GM12878 (cell line): ENCODE measurements at regions not wholly inside any gene's neighbourhood (a gene's known extent, or its start where the extent isn't known, plus 50 kb on each side); places are given as distances from the start of the nearest gene placed in this dataset.

Source experiments
- CTCF ChIP-seq, 3 experiments: IDR thresholded peaks in 2 of 3; conservative IDR thresholded peaks in 1 of 3; 2 replicates each; pipeline ENCODE4 v1.5.1; 2011; ENCODE audit warnings: low read depth in 3 of 3, low read length in 3 of 3, mild to moderate bottlenecking in 3 of 3, control low read depth in 2 of 3, moderate library complexity in 2 of 3, inconsistent platforms in 1 of 3, mixed read lengths in 1 of 3; ENCODE audit not compliant: control insufficient read depth in 2 of 3, insufficient read depth in 1 of 3; ENCODE audit errors: extremely low read depth in 1 of 3
- JUNB ChIP-seq: IDR thresholded peaks from 2 replicates; pipeline ENCODE4 v1.6.1; 2016; ENCODE audit warnings: antibody characterized with exemption, mild to moderate bottlenecking

- TF ChIP-seq CTCF (IDR thresholded peaks at IDR 0.05 in 2 of 3, conservative IDR thresholded peaks at IDR 0.05 in 1 of 3; ENCODE audit: control insufficient read depth in 2 of 3, extremely low read depth in 1 of 3, insufficient read depth in 1 of 3, low read depth in 3 of 3, low read length in 3 of 3) (no peak), JUNB (no peak)
Observed at GRCh38 chr10:4730998-4731397, 95.0 kb upstream of the AKR1E2 start.
